ENCODE measurements at regions not wholly inside any gene's neighbourhood (a gene's known extent, or its start where the extent isn't known, plus 50 kb on each side); places are given as distances from the start of the nearest gene placed in this dataset.

GRCh38 chr5:2493356-2493755 is 258.1 kb downstream of the IRX2 start:
- no peak for DNase-seq (ENCODE audit: low read depth in 2 of 2)

- DNase-seq (ENCODE audit: low read depth in 2 of 2), result no peak
Measured at GRCh38 chr5:2492476-2492875, 259.0 kb downstream of the IRX2 start.

- no peak for DNase-seq (ENCODE audit: low read depth in 2 of 2)
Measured at GRCh38 chr5:2491846-2492245, 259.6 kb downstream of the IRX2 start.

- no peak for DNase-seq (ENCODE audit: low read depth in 2 of 2)
Measured at GRCh38 chr5:2489306-2489705, 262.2 kb downstream of the IRX2 start.

- DNase-seq (ENCODE audit: low read depth in 2 of 2), result no peak
Measured at GRCh38 chr5:2488593-2488992, 262.9 kb downstream of the IRX2 start.

GRCh38 chr5:2487152-2487763 is 264.2 kb downstream of the IRX2 start:
- DNase-seq (ENCODE audit: low read depth in 2 of 2), result no peak

- DNase-seq (ENCODE audit: low read depth in 2 of 2), result no peak
Measured at GRCh38 chr5:2486373-2486772, 265.1 kb downstream of the IRX2 start.

GRCh38 chr5:2482778-2483177 is 268.7 kb downstream of the IRX2 start:
- DNase-seq (ENCODE audit: low read depth in 2 of 2), result no peak

GRCh38 chr5:2480871-2481270 is 270.6 kb downstream of the IRX2 start:
- DNase-seq (ENCODE audit: low read depth in 2 of 2), result no peak

GRCh38 chr5:2475902-2476301 is 275.6 kb downstream of the IRX2 start:
- DNase-seq (ENCODE audit: low read depth in 2 of 2), result no peak

- DNase-seq (ENCODE audit: low read depth in 2 of 2), result no peak
Measured at GRCh38 chr5:2472670-2473069, 278.8 kb downstream of the IRX2 start.

- no peak for DNase-seq (ENCODE audit: low read depth in 2 of 2)
Measured at GRCh38 chr5:2471152-2471879, 280.2 kb downstream of the IRX2 start.

- DNase-seq (ENCODE audit: low read depth in 2 of 2), result no peak
Measured at GRCh38 chr5:2466966-2467365, 284.5 kb downstream of the IRX2 start.

GRCh38 chr5:2465383-2465782 is 286.1 kb downstream of the IRX2 start:
- DNase-seq (ENCODE audit: low read depth in 2 of 2), result no peak

- no peak for DNase-seq (ENCODE audit: low read depth in 2 of 2)
Measured at GRCh38 chr5:2464141-2464540, 287.3 kb downstream of the IRX2 start.

- no peak for DNase-seq (ENCODE audit: low read depth in 2 of 2)
Measured at GRCh38 chr5:2461701-2462691, 289.5 kb downstream of the IRX2 start.

- no peak for DNase-seq (ENCODE audit: low read depth in 2 of 2)
Measured at GRCh38 chr5:2460098-2460497, 291.4 kb downstream of the IRX2 start.

GRCh38 chr5:2459251-2459650 is 292.2 kb downstream of the IRX2 start:
- no peak for DNase-seq (ENCODE audit: low read depth in 2 of 2)

- no peak for DNase-seq (ENCODE audit: low read depth in 2 of 2)
Measured at GRCh38 chr5:2455878-2456277, 295.6 kb downstream of the IRX2 start.

- no peak for DNase-seq (ENCODE audit: low read depth in 2 of 2)
Measured at GRCh38 chr5:2454876-2455275, 296.6 kb downstream of the IRX2 start.

- no peak for DNase-seq (ENCODE audit: low read depth in 2 of 2)
Measured at GRCh38 chr5:2453781-2454180, 297.7 kb downstream of the IRX2 start.

- DNase-seq (ENCODE audit: low read depth in 2 of 2), result no peak
Measured at GRCh38 chr5:2451100-2451499, 300.4 kb downstream of the IRX2 start.
